Kasumi-1 (cell line): ENCODE measurements at regions not wholly inside any gene's neighbourhood (a gene's known extent, or its start where the extent isn't known, plus 50 kb on each side); places are given as distances from the start of the nearest gene placed in this dataset.
"Not testable (repeated sequence)": the region's sequence is repeated elsewhere in the genome, so short reads cannot be mapped to it uniquely, and the experiment has no call there.

Experiments
- DNase-seq, 2 experiments: peaks; one replicate each; lab custom pipeline; 2025; lab: John Stamatoyannopoulos, UW

DNA sequence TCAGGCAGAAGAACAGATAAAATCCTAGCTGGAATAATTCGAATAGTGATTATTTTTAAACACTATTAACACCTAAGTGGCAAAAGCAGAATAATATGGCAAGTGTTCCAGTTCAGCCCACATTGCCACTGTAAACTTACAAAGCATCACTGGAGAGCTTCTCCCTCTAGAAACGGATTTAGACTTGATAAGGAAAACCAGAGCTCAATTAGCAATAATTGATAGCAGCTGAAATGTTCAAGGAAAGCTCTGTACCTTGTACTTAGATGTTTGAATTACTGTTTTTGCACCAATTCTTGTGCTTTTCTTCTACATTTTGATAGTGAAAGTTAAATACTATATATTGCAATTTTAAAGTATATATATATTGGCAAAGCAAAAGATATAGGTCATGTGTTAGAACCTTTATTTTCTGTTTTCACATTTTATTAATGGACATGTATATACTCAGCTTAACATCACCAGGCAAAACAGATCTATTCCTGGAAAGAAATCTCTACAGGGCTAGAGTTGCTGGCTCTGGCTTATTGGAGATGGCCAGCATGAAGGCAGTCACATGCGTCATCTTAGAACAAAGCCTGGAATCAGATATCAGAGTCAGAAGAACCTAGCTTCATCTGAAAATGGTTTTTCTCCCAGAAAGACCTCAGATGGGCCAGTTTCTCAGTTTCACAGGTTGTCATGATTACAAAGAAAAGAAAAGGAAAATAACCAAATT is 149.1 kb upstream of the CTAGE1 start:
- DNase-seq, result no peak

- DNase-seq, result peak in 1 of 2 experiments; percentile 1
Observed at GRCh38 chr18:22567794-22568193, 150.1 kb upstream of the CTAGE1 start.

- DNase-seq, result no peak
Observed at GRCh38 chr18:22570492-22570891, 152.8 kb upstream of the CTAGE1 start.

DNA sequence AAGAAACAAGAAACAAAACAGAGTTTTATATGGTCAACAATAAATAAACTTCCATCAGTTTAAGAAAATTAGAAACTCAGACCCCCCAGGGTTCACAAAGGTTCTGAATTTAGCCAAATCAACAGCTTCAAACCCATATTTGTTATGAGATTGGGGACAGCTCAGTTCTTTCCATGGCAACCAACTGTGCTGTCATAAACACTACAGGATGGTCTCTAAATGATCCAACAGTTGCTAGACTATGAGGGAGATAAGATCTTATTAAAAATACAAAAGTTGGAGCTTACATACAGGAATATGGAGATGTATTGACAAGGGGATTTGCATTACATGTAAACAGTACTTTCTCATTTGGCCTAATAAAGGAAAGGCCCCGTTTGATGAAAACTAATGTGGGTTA is 154.6 kb upstream of the CTAGE1 start:
- DNase-seq, result no peak

- DNase-seq, result no peak
Observed at GRCh38 chr18:22579271-22579670, 161.6 kb upstream of the CTAGE1 start.

GRCh38 chr18:22585333-22585732 is 167.6 kb upstream of the CTAGE1 start:
- no peak for DNase-seq

DNA sequence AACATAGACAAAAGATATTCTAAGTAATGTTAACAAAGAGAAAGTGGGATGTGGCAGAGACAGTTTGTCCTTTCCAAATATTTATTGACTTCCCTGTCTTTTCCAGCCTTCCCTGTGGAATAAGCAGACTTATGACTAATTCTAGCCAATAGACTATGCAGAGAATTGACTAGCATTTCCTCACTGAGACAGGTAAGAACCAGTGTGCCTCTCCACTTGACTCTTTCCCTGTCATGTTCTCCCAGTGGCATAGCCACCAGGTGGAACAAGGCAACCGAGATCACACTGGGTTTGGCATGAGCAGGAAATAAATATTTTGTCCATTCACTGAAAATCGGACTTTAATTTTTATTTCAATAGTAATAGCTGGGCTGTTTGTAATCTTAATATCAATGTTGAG is 168.1 kb upstream of the CTAGE1 start:
- no peak for DNase-seq

GRCh38 chr18:22591222-22591621 is 173.5 kb upstream of the CTAGE1 start:
- no peak for DNase-seq

- DNase-seq, result no peak
Observed at GRCh38 chr18:22594155-22594690, 176.5 kb upstream of the CTAGE1 start.

DNA sequence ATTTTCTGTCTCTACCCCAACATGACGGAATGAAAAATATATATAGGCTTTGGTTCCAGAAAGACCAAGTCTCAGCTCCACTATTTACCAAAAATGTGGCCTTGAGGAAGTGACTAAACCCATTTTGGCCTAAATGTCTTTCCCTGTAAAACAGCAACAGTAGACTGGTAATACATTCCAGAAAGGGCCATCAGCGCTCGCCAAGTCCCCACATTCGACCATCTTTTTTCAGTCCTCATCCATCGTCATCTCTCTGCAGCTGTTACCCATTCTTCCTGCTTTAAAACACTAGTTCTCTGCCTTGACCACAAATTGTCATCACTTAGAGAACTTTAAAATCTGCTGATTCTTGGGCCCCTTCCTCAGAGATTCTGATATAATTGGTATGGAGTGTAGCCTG is 183.8 kb upstream of the CTAGE1 start:
- DNase-seq, result no peak

GRCh38 chr18:22602456-22602855 is 184.7 kb upstream of the CTAGE1 start:
- DNase-seq, result not testable (repeated sequence)

DNA sequence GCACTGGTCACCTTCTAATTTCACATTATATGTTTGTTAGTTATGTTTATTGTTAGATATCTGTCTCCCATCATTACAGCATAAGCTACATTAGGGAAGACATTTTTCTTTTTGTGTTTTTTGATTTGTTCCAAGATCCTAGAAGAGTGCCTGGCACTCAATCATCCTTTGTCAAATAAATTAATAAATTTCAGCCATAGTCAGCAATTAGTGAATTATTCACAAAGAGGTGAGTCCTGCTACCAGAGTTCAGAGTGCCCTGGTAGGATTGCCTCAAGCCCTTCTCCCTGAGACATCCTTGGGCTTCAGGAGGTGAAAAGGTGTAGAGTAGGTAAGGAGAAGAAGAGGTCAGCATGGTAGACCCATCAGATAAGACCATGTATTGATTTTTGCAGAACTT is 186.2 kb upstream of the CTAGE1 start:
- no peak for DNase-seq

- no peak for DNase-seq
Observed at GRCh38 chr18:22604390-22604985, 186.8 kb upstream of the CTAGE1 start.

GRCh38 chr18:22604986-22605421 is 187.3 kb upstream of the CTAGE1 start:
- no peak for DNase-seq

DNA sequence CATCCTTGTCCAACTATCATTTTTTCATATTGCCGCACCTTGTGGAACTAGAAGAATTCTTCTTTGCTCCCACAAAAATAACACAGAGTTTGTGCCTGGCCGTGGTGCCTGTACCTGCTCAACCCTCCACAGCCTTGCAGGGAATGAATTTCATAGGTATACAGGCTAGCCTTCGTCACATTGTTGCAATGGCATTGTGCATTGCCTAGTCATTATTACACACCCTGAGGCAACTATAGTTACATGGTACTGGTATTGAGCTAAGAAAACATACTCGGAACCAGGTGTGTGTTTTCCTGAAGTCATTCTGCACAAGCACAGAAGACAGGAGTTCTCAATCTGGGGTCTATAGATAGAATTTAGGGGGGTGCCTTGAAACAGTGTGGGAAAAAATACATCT is 188.0 kb upstream of the CTAGE1 start:
- no peak for DNase-seq

DNA sequence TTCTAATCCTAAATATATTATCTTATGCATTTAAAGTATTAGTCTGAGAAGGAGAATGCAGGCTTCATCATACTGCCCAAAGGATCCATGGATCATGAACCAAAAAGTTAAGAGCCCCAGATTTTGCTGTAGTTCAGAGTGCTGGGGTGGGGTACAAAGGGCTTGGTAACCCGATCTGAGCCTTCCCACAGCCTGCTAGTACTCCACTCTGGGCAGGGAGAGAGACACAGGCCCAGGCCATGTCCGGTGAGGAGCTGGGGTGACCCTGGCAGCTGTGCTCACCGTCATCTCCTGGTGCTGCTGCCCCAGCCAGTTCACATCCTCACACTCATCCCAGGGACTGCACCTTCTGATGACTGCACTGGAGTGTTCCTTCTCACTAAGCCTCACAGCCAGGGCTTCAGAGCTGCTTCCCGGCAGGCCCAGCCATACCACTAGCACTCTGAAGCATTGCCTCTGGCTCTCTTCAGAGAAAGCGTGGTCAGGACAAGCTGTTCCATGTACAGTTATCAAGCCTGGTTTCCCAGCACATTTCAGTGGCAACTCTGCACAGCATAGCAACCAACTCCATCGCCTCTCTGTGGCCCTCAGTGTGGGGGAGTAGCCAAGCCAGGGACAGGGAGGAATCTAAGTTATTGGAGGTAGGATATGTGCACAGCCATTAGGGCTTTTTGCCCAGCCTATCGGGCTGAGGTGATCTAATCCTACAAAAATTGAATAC is 189.0 kb upstream of the CTAGE1 start:
- DNase-seq, result no peak

- no peak for DNase-seq
Observed at GRCh38 chr18:22607284-22607635, 189.5 kb upstream of the CTAGE1 start.

GRCh38 chr18:22608847-22609246 is 191.1 kb upstream of the CTAGE1 start:
- no peak for DNase-seq

- no peak for DNase-seq
Observed at GRCh38 chr18:22609642-22610041, 191.9 kb upstream of the CTAGE1 start.

GRCh38 chr18:22613058-22613690 is 195.5 kb upstream of the CTAGE1 start:
- DNase-seq, result no peak

DNA sequence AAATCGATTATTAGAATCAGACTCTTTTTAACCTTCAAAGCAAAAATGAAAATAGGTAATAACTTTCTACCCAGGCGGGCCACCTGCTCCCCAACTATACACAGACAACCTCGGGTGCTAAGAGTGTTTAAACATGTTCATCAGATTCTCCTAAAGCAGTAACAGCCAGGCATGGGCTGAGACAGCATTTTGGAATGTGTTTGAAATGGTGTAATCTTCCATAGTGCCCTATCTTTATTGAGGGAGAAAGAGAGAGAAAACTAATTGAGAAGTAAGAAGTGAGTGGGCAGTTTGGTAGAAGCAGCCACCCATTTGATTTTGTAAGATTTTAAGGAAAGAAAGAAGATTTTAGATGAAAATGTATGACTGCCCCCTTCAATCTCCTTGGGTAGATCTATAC is 196.1 kb upstream of the CTAGE1 start:
- DNase-seq, result no peak

- DNase-seq, result no peak
Observed at GRCh38 chr18:22623513-22623912, 205.8 kb upstream of the CTAGE1 start.

- no peak for DNase-seq
Observed at GRCh38 chr18:22624176-22624575, 206.5 kb upstream of the CTAGE1 start.
